ENCODE measurements at regions not wholly inside any gene's neighbourhood (a gene's known extent, or its start where the extent isn't known, plus 50 kb on each side); places are given as distances from the start of the nearest gene placed in this dataset.

DNA sequence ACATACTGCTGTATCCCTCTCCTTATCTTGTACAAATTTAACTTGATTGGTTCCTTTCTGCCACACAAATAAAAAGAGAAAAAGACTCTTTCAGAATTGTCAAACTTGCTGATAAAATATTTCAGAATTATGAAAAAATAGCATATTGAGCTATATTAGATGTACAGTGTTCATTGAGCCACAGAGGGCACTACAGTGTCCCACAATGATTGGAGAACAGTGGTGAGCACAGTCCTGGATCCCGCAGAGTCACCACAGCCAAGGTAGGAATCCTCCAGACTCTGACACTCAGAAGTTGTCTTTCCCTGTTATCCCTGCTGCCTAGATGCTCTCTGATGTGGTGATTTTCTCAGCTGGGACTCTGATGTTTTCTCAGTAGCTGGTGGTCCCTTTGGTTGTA lies 1281.3 kb upstream of the ZEB2 start:
- Histone ChIP-seq H3K27me3 (ENCODE audit: insufficient read depth, low read length) (no peaks in the 10 kb centered on the region), H4K20me1 (ENCODE audit: insufficient read depth, low read length) (no peaks in the 10 kb centered on the region), H3K27ac (ENCODE audit: low read depth, low read length) (no peak overlapping the region), H3K4me3 (ENCODE audit: insufficient read depth, low read depth, low read length) (no peak overlapping the region), H2AFZ (ENCODE audit: low read depth, low read length) (no peak overlapping the region), H3K36me3 (ENCODE audit: insufficient read depth, low read length) (no peaks in the 10 kb centered on the region), H3K4me1 (ENCODE audit: insufficient read depth, low read length) (no peaks in the 10 kb centered on the region), H3K9me3 (ENCODE audit: insufficient read depth, low read depth, low read length) (no peaks in the 10 kb centered on the region), H3K9ac (ENCODE audit: low read length) (no peak overlapping the region), H3K79me2 (ENCODE audit: insufficient read depth, low read length) (no peaks in the 10 kb centered on the region), H3K4me2 (ENCODE audit: low read length) (no peak overlapping the region)
- no peak for DNase-seq (ENCODE audit: low read depth)
- H3K9me3 Mint-ChIP-seq (ENCODE audit: unreplicated experiment), result peaks cover 3% of the 10 kb centered on the region
- no peaks in the 10 kb centered on the region for H3K27me3 Mint-ChIP-seq (ENCODE audit: low read depth, unreplicated experiment)
- H3K4me3 Mint-ChIP-seq (ENCODE audit: unreplicated experiment), result no peak overlapping the region
- no peak for TF ChIP-seq EZH2 (IDR thresholded peaks at IDR 0.05; ENCODE audit: insufficient read depth, low read length)
- TF ChIP-seq CTCF (IDR thresholded peaks at IDR 0.05; ENCODE audit: insufficient read depth, low read depth, low read length), result no peak
- peaks cover 8% of the 10 kb centered on the region for H3K4me1 Mint-ChIP-seq (ENCODE audit: low read depth, unreplicated experiment)
- no peaks in the 10 kb centered on the region for H3K36me3 Mint-ChIP-seq (ENCODE audit: low read depth, unreplicated experiment)
- no peak for FAIRE-seq
- no peak overlapping the region for H3K27ac Mint-ChIP-seq (ENCODE audit: unreplicated experiment)

DNA sequence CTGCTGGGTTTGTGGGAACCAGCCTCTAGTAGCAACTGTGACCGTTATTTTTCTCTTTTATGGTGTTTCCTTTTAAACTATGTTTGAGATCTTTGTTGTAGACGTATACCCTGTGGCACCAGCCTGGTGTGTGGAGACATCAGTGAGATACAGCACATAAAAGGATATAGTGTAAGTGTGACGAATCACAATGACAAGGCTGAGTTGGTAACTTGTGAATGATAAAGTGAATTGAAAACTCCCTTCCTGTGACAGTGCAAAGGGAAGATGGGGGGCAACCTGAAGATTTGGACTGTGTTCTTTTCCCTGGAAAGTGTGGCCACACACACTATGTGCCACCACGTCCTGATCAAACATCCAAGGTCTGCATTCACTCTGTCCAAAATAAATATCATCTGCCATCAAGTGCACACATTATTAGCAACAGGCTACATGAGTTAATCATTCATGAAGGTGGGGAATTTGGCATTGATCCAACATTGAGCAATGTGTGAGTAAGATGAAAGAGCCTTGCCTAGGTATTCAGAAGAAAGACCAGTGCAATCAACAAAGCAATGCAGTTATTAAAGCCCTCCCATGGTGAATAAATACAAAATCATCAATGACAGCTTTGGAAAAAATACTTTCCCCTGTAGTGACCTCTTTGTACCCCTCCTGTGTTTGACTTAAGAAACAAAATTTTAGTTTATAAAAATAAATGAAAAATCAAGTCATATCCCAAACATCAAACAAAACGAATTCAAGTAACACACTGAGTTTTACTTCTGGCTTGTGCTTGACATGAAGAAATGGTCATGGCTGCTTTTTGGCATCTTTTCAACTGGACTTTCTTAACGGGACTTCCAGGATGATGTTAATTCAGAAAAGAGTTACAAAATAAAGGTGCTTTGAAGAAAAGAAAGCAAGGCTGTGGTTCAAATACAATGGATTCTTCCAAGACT lies 1280.5 kb upstream of the ZEB2 start:
- peaks cover 8% of the 10 kb centered on the region for H3K4me1 Mint-ChIP-seq (ENCODE audit: low read depth, unreplicated experiment)
- Histone ChIP-seq H4K20me1 (ENCODE audit: insufficient read depth, low read length) (no peaks in the 10 kb centered on the region), H3K36me3 (ENCODE audit: insufficient read depth, low read length) (no peaks in the 10 kb centered on the region), H3K79me2 (ENCODE audit: insufficient read depth, low read length) (no peaks in the 10 kb centered on the region), H3K4me1 (ENCODE audit: insufficient read depth, low read length) (no peaks in the 10 kb centered on the region), H3K27me3 (ENCODE audit: insufficient read depth, low read length) (no peaks in the 10 kb centered on the region), H2AFZ (ENCODE audit: low read depth, low read length) (no peak overlapping the region), H3K4me2 (ENCODE audit: low read length) (no peak overlapping the region), H3K9ac (ENCODE audit: low read length) (no peak overlapping the region), H3K4me3 (ENCODE audit: insufficient read depth, low read depth, low read length) (no peak overlapping the region), H3K27ac (ENCODE audit: low read depth, low read length) (no peak overlapping the region), H3K9me3 (ENCODE audit: insufficient read depth, low read depth, low read length) (no peaks in the 10 kb centered on the region)
- FAIRE-seq (no peak), DNase-seq (ENCODE audit: low read depth) (peak; percentile 40)
- H3K9me3 Mint-ChIP-seq (ENCODE audit: unreplicated experiment), result peaks cover 3% of the 10 kb centered on the region
- H3K4me3 Mint-ChIP-seq (ENCODE audit: unreplicated experiment), result no peak overlapping the region
- no peaks in the 10 kb centered on the region for H3K27me3 Mint-ChIP-seq (ENCODE audit: low read depth, unreplicated experiment)
- no peak overlapping the region for H3K27ac Mint-ChIP-seq (ENCODE audit: unreplicated experiment)
- TF ChIP-seq CTCF (IDR thresholded peaks at IDR 0.05; ENCODE audit: insufficient read depth, low read depth, low read length), result no peak
- TF ChIP-seq EZH2 (IDR thresholded peaks at IDR 0.05; ENCODE audit: insufficient read depth, low read length), result no peak
- no peaks in the 10 kb centered on the region for H3K36me3 Mint-ChIP-seq (ENCODE audit: low read depth, unreplicated experiment)

DNA sequence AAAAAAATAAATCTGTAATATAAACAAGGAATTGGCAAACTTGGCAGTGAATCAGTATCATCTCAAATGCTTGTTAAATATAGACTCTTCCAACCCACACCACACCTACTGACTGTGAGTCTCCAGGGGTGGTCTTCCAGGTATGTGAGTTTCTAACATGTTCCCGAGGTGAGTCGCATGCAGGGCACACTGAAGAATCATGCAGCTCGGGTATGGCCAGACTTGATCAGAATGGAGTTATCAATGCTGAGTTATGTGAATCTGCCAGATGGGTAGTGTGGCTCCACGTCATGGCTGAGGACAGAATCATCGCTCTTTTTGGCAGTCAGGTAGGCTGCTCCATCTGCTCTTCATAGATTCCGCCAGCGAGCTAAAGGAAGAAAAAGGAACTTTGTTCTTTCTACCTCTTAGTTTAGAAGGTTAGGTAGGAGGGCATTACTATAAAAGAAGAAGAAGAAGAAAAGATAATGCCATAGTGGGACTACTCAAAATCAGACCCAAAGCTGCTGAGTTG lies 1279.7 kb upstream of the ZEB2 start:
- H3K27ac Mint-ChIP-seq (ENCODE audit: unreplicated experiment), result no peak overlapping the region
- no peak overlapping the region for H3K4me3 Mint-ChIP-seq (ENCODE audit: unreplicated experiment)
- H2AFZ ChIP-seq (ENCODE audit: low read depth, low read length), result no peak overlapping the region

More for the DNA sequence above, 1279.7 kb upstream of the ZEB2 start:
- H3K9ac ChIP-seq (ENCODE audit: low read length), result no peak overlapping the region
- peaks cover 3% of the 10 kb centered on the region for H3K9me3 Mint-ChIP-seq (ENCODE audit: unreplicated experiment)
- H3K27me3 Mint-ChIP-seq (ENCODE audit: low read depth, unreplicated experiment), result no peaks in the 10 kb centered on the region
- H3K4me3 ChIP-seq (ENCODE audit: insufficient read depth, low read depth, low read length), result no peak overlapping the region
- no peaks in the 10 kb centered on the region for H3K27me3 ChIP-seq (ENCODE audit: insufficient read depth, low read length)
- FAIRE-seq (no peak), DNase-seq (ENCODE audit: low read depth) (no peak)
- H4K20me1 ChIP-seq (ENCODE audit: insufficient read depth, low read length), result no peaks in the 10 kb centered on the region
- no peak overlapping the region for H3K4me2 ChIP-seq (ENCODE audit: low read length)
- H3K36me3 Mint-ChIP-seq (ENCODE audit: low read depth, unreplicated experiment), result no peaks in the 10 kb centered on the region
- TF ChIP-seq CTCF (IDR thresholded peaks at IDR 0.05; ENCODE audit: insufficient read depth, low read depth, low read length), result no peak
- TF ChIP-seq EZH2 (IDR thresholded peaks at IDR 0.05; ENCODE audit: insufficient read depth, low read length), result no peak
- H3K4me1 ChIP-seq (ENCODE audit: insufficient read depth, low read length), result no peaks in the 10 kb centered on the region
- H3K4me1 Mint-ChIP-seq (ENCODE audit: low read depth, unreplicated experiment), result peaks cover 8% of the 10 kb centered on the region
- no peaks in the 10 kb centered on the region for H3K9me3 ChIP-seq (ENCODE audit: insufficient read depth, low read depth, low read length)
- H3K79me2 ChIP-seq (ENCODE audit: insufficient read depth, low read length), result no peaks in the 10 kb centered on the region
- H3K36me3 ChIP-seq (ENCODE audit: insufficient read depth, low read length), result no peaks in the 10 kb centered on the region
- no peak overlapping the region for H3K27ac ChIP-seq (ENCODE audit: low read depth, low read length)

All from astrocyte (in vitro differentiated cells and primary cell).